ENCODE measurements at regions not wholly inside any gene's neighbourhood (a gene's known extent, or its start where the extent isn't known, plus 50 kb on each side); places are given as distances from the start of the nearest gene placed in this dataset.
A peak's percentile ranks its signal among the peaks of the same experiment; 100 is the strongest.
"Not testable (repeated sequence)": the region's sequence is repeated elsewhere in the genome, so short reads cannot be mapped to it uniquely, and the experiment has no call there.

DNA sequence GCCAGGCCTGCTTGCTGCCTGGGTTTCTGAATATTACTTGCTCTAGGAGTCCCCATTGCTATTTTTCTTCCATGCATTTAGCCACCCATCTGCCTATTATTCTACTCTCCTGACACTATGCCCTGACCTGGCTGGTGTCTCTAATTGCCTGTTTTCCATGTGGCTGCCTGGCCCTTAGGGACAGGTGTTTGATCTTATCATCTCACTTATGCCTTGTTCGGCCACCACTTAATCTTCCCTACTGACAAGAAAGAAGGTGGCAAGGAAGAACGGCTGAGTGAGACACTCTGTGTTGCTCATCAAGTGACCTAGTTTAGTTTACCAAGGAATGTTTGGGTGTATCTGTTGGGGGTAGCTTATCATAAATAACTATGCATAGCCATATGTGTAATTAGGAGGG is 50.4 kb upstream of the RAPH1 start:
- no peak for DNase-seq

DNA sequence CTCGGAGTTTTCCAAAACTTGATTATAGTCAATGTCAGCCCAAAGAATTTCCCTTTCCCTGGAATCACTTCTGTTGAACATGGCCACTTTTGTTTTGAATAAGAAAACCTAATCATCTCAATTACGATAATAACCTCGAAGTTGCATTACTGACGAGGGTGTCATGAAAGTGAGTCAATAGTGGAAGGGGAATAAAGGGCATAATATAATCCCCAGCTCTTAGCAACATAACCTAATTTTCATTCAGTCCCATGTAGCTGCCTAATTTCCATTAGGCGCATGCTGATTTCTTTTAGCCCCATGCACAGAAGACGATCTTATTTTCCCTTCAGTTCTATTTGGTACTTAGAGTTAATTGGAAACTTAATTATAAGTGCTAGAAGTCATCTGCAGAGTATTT is 51.1 kb upstream of the RAPH1 start:
- DNase-seq, result no peak

DNA sequence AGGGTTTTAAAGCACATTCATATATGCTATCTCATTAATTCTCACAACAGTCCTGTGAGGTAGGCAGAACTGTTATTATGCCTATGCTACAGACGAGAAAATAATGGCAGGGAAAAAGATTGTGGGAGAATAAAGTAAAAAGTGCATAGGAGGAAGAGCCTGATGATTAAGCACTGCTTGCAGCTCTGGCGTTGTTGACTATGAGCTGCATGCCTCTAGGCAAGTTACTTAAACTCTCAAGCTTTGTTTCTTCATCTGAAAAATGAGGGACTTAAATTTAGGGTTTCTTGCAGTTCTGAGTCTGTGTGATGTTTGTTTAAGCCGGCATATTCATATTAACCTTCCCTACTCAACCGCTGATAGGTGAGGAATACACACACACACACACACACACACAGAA is 51.6 kb upstream of the RAPH1 start:
- DNase-seq, result no peak

- no peak for DNase-seq
Observed at GRCh38 chr2:203590496-203590895, 55.4 kb upstream of the RAPH1 start.

- no peak for DNase-seq
Observed at GRCh38 chr2:203591642-203592041, 56.5 kb upstream of the RAPH1 start.

- no peak for DNase-seq
Observed at GRCh38 chr2:203592470-203592869, 57.4 kb upstream of the RAPH1 start.

DNA sequence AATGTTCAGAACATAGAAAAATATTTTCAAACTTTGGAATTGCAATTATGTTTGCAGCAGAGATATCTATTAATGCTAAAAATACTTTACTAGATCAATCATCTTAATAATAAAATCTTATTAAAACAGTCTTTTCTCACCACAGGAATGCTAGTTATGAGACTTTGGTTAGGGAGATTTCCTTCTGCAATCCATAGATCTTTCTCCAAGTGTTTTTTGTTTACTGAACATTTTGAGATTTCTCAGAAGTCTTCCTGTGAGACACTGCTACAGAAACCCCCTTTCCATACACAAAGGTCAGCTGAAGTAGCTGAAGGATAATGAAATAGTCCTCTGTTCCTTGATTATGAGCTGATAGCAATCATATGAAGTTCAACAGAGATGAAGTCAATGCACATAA is 59.4 kb upstream of the RAPH1 start:
- DNase-seq, result no peak

GRCh38 chr2:203596183-203596582 is 61.1 kb upstream of the RAPH1 start:
- no peak for DNase-seq

DNA sequence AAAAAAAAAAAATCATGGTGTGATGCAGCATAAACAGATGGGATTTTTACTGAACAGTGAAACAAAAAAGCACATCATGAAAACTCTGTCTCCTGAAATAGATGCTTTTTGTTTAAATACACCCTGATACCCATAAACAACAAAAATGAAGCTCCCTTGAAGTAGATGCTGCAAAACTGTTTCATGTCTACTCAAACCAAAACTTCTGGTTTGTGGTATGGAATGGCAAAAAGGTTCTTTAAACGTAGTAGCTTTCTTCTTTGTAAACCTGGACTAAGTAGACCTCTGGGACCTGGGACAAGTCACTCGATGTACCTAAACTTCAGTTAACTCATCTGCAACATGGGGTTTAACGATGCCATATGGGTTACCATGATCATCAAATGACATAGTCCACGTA is 64.4 kb upstream of the RAPH1 start:
- no peak for DNase-seq

DNA sequence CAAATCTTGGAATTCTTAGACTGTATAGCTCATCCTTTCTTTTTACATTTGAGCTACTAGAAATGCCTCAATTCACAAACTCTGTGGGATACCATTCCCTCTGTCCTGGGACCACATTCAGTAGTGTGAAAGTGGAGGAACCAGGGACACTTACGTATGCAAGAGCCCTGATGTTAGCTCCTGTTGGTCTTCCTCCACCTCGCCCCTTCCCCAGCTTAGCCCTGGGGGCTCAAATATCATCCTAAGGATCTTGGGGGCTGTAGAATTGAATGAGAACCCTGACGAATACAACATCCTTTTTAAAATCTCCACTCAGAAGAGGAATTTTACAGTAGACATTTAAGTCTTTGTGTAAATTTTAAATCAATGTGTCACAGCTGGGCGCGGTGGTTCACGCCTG is 65.2 kb upstream of the RAPH1 start:
- no peak for DNase-seq

- DNase-seq, result no peak
Observed at GRCh38 chr2:203603456-203604389, 68.6 kb upstream of the RAPH1 start.

DNA sequence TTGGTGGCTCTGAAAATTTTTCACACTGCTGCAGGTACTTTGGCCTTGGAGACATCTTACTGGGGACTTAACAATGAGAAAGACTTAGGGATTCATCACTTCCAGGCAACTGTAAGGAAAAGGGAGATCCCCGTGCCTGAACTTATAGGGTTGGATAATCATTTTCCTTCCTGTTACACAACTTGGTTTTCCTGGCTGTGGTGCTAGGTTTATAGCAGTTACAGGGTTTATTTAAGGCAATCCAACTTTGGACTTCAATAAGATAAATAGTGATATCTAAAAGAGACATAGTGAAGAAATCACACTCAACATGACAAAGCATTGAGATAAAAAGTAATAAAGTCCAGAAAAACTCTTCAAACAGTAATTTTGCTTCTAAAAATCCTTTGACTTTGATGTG is 70.2 kb upstream of the RAPH1 start:
- no peak for DNase-seq

DNA sequence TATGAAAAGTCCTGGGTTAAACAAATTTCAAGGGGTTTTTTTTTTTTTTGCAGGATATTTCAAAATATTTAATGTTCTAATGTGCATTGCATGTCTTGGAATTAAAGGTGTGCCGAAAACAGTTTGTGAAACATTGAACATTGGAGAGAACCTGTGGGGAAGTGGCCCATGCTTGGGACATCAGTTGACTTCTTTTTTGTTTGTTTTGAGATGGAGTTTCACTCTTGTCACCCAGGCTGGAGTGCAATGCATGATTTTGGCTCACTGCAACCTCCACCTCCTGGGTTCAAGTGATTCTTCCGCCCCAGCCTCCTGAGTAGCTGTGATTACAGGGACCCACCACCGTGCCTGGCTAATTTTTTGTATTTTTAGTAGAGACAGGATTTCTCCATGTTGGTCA is 71.0 kb upstream of the RAPH1 start:
- no peak for DNase-seq

- no peak for DNase-seq
Observed at GRCh38 chr2:203610558-203610957, 75.5 kb upstream of the RAPH1 start.

DNA sequence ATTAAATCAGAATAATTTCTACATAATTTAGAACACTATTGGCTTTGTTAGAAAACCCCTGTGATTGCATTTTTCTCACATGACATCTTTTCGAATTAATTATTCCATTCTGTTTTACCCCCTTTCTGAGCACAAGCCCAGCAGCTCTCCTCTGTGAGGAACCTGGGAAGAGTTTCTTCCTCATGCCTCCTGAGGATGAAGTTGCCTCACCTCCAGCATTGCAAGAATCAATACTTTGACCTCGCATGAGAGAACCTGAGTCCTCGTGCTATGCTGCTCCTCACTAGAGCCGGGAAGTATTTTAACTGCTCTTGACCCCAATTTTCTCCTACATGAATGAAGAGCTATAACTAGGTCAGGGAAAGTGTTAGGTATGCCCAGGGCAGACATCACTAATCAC is 77.1 kb upstream of the RAPH1 start:
- DNase-seq, result no peak

DNA sequence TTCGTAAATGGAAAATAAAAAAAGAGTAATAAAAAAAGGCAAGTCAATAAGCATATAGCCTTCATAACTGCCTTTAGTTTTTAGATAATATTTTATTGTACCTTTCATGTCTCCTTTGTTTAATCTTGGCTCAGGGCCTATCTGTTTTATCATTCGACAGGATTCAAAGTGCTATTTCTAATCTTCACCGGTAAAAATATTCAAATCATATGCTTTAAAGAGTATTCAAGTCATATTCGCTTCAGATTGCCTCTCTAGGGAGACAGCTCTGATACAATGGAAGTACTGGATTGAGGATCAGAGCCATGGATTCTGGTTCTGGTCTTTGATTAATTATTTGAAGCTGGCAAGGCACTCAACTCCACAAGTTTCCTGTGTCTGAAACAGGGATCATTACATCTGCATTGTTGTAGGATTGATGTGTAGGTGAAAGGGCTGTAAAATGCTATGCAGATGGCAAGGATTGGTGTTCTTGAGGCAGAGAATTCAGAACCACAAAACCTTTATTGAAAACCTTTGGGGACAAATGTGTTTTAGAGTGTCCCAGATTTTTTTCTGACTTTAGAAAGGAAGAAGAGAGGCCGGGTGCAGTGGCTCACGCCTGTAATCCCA is 84.3 kb upstream of the RAPH1 start:
- DNase-seq, result no peak

GRCh38 chr2:203621981-203622515 is 84.4 kb upstream of the CD28 start:
- DNase-seq, result no peak

DNA sequence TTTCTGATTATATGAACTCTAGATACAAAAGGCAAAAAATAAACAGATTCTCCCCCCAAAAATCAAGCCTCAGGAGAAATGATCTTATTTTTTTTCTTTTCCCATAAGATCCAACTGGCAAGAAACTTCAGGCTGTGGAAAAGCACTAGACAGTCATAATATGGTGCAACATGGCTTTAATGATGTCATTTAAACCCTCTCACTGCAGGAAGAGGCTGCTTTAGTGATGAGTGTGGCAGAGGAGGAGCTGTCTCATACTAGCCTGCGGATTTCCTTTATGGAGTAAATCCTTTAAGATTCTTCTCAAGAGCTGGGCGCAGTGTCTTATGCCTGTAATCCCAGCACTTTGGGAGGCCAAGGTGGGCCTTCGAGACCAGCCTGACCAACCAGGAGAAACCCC is 83.3 kb upstream of the CD28 start:
- DNase-seq, result peak; percentile 44 to 76

DNA sequence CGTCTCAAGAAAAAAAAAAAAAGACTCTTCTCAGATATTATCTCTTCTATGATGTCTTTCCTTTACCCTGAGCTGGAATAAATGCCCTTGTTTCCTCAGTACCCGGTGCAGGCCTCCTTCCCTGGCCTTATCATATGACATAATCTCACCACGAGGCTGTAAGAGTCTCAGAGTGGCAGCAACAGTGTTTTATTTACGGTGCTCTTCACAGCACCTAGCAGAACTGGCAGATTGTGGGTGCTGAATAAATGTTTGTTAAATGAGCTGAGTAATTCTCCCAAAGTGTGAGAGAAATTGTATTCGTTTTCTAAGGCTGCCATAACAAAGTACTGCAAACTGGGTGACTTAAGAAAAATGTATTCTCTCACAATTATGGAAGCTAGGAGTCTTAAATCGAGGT is 82.8 kb upstream of the CD28 start:
- no peak for DNase-seq

- no peak for DNase-seq
Observed at GRCh38 chr2:203625701-203626100, 80.7 kb upstream of the CD28 start.

- not testable (repeated sequence) for DNase-seq
Observed at GRCh38 chr2:203626247-203626646, 80.2 kb upstream of the CD28 start.

GRCh38 chr2:203626952-203627681 is 79.3 kb upstream of the CD28 start:
- DNase-seq, result no peak

GRCh38 chr2:203629699-203630098 is 76.7 kb upstream of the CD28 start:
- DNase-seq, result no peak

Data from SW 1271 (cell line).